Liver (tissue), 2 donors: ENCODE measurements at regions not wholly inside any gene's neighbourhood (a gene's known extent, or its start where the extent isn't known, plus 50 kb on each side); places are given as distances from the start of the nearest gene placed in this dataset.

Experiments used
- EGR1 ChIP-seq, 2 donors: IDR thresholded peaks; 2 replicates each; pipeline ENCODE4 v1.6.1; 2016 to 2018; ENCODE audit warnings: antibody characterized with exemption in 2 of 2, low read depth in 2 of 2
- HNF4G ChIP-seq: IDR thresholded peaks from 2 replicates; pipeline ENCODE4 v1.6.1; 2016; ENCODE audit warnings: antibody characterized with exemption
- donor health status: healthy.

DNA sequence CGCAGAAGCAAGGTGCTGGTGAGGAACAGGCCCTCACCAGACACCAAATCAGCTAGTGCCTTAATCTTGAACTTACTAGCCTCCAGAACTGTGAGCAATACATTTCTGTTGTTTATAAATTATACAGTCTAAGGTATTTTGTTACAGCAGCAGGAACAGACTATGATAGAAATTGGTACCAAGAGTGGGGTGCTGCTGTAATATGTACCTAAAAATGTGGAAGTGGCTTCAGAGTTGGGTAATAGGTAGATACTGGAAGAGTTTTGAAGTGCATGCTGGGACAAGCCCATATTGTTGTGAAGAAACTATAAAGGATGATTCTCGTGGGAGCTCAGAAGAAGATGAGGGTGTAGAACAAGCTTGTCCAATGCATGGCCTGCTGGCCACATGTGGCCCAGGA is 866.8 kb downstream of the C6orf118 start:
- TF ChIP-seq EGR1 (IDR thresholded peaks at IDR 0.05; ENCODE audit: low read depth in 2 of 2) = no peak
- TF ChIP-seq HNF4G = no peak
